ENCODE measurements at regions not wholly inside any gene's neighbourhood (a gene's known extent, or its start where the extent isn't known, plus 50 kb on each side); places are given as distances from the start of the nearest gene placed in this dataset.

- TF ChIP-seq CTCF (IDR thresholded peaks at IDR 0.05), result no peak
- no peak for TF ChIP-seq EP300 (IDR thresholded peaks at IDR 0.05)
- TF ChIP-seq POLR2A (IDR thresholded peaks at IDR 0.05), result no peak
- no peak for TF ChIP-seq POLR2AphosphoS5 (IDR thresholded peaks at IDR 0.05)
Measured at GRCh38 chr17:52841971-52842370, 683.5 kb upstream of the CA10 start.

Measured in stomach (tissue), 4 donors.